ENCODE measurements at regions not wholly inside any gene's neighbourhood (a gene's known extent, or its start where the extent isn't known, plus 50 kb on each side); places are given as distances from the start of the nearest gene placed in this dataset.
A peak's percentile ranks its signal among the peaks of the same experiment; 100 is the strongest.
"Not testable (repeated sequence)": the region's sequence is repeated elsewhere in the genome, so short reads cannot be mapped to it uniquely, and the experiment has no call there.

GRCh38 chr3:106936337-106936736 lies 440.9 kb upstream of the CCDC54 start:
- H3K27me3 Mint-ChIP-seq, result no peaks in the 10 kb centered on the region
- H3K27ac Mint-ChIP-seq, result no peak overlapping the region
- H3K4me1 Mint-ChIP-seq, result no peaks in the 10 kb centered on the region
- no peak for DNase-seq
- H3K4me3 Mint-ChIP-seq, result no peak overlapping the region
- no peaks in the 10 kb centered on the region for H3K9me3 Mint-ChIP-seq
- no peak for ATAC-seq

- H3K4me1 Mint-ChIP-seq, result no peaks in the 10 kb centered on the region
- H3K27ac Mint-ChIP-seq, result no peak overlapping the region
- H3K9me3 Mint-ChIP-seq, result no peaks in the 10 kb centered on the region
- ATAC-seq (no peak), DNase-seq (no peak)
- no peak overlapping the region for H3K4me3 Mint-ChIP-seq
- H3K27me3 Mint-ChIP-seq, result no peaks in the 10 kb centered on the region
These were observed 435.2 kb upstream of the CCDC54 start for GRCh38 chr3:106942051-106942450.

GRCh38 chr3:106943071-106943470 lies 434.2 kb upstream of the CCDC54 start:
- Mint-ChIP-seq H3K9me3 (peaks cover 0 to 4% of the 10 kb centered on the region in 2 donors), H3K4me3 (no peak overlapping the region), H3K27ac (no peak overlapping the region), H3K27me3 (no peaks in the 10 kb centered on the region), H3K4me1 (no peaks in the 10 kb centered on the region)
- ATAC-seq, result no peak
- no peak for DNase-seq

- no peak overlapping the region for H3K4me3 Mint-ChIP-seq
- H3K9me3 Mint-ChIP-seq, result peaks cover 0 to 9% of the 10 kb centered on the region in 2 donors
- H3K27me3 Mint-ChIP-seq, result no peaks in the 10 kb centered on the region
- H3K4me1 Mint-ChIP-seq, result no peaks in the 10 kb centered on the region
- DNase-seq, result no peak
- no peak for ATAC-seq
- no peak overlapping the region for H3K27ac Mint-ChIP-seq
These were observed 431.8 kb upstream of the CCDC54 start for GRCh38 chr3:106945435-106945834.

- Mint-ChIP-seq H3K4me1 (no peaks in the 10 kb centered on the region), H3K27me3 (no peaks in the 10 kb centered on the region), H3K27ac (no peak overlapping the region), H3K4me3 (no peak overlapping the region), H3K9me3 (peaks cover 0 to 9% of the 10 kb centered on the region in 2 donors)
- no peak for ATAC-seq
- no peak for DNase-seq
These were observed 430.4 kb upstream of the CCDC54 start for GRCh38 chr3:106946866-106947265.

GRCh38 chr3:106957029-106957428 lies 420.2 kb upstream of the CCDC54 start:
- no peaks in the 10 kb centered on the region for H3K4me1 Mint-ChIP-seq
- H3K9me3 Mint-ChIP-seq, result peaks cover 0 to 8% of the 10 kb centered on the region in 2 donors
- H3K27me3 Mint-ChIP-seq, result no peaks in the 10 kb centered on the region

GRCh38 chr3:106962993-106963392 lies 414.2 kb upstream of the CCDC54 start:
- H3K4me3 Mint-ChIP-seq, result no peak overlapping the region
- H3K27me3 Mint-ChIP-seq, result no peaks in the 10 kb centered on the region
- H3K4me1 Mint-ChIP-seq, result no peaks in the 10 kb centered on the region
- DNase-seq (no peak), ATAC-seq (no peak)
- no peaks in the 10 kb centered on the region for H3K9me3 Mint-ChIP-seq
- no peak overlapping the region for H3K27ac Mint-ChIP-seq

More at GRCh38 chr3:106957029-106957428, 420.2 kb upstream of the CCDC54 start:
- no peak for DNase-seq
- Mint-ChIP-seq H3K27ac (no peak overlapping the region), H3K4me3 (no peak overlapping the region)
- no peak for ATAC-seq

GRCh38 chr3:106963442-106963841 lies 413.8 kb upstream of the CCDC54 start:
- Mint-ChIP-seq H3K27me3 (no peaks in the 10 kb centered on the region), H3K27ac (no peak overlapping the region), H3K9me3 (no peaks in the 10 kb centered on the region), H3K4me1 (no peaks in the 10 kb centered on the region), H3K4me3 (no peak overlapping the region)
- DNase-seq (no peak), ATAC-seq (no peak)

GRCh38 chr3:106965307-106965706 lies 411.9 kb upstream of the CCDC54 start:
- DNase-seq (no peak), ATAC-seq (no peak)
- H3K27ac Mint-ChIP-seq, result no peak overlapping the region
- H3K4me3 Mint-ChIP-seq, result no peak overlapping the region
- H3K9me3 Mint-ChIP-seq, result no peaks in the 10 kb centered on the region
- no peaks in the 10 kb centered on the region for H3K4me1 Mint-ChIP-seq
- no peaks in the 10 kb centered on the region for H3K27me3 Mint-ChIP-seq

- ATAC-seq (no peak), DNase-seq (no peak)
- no peaks in the 10 kb centered on the region for H3K4me1 Mint-ChIP-seq
- H3K27me3 Mint-ChIP-seq, result no peaks in the 10 kb centered on the region
- no peak overlapping the region for H3K4me3 Mint-ChIP-seq
- H3K27ac Mint-ChIP-seq, result no peak overlapping the region
- no peaks in the 10 kb centered on the region for H3K9me3 Mint-ChIP-seq
These were observed 407.6 kb upstream of the CCDC54 start for GRCh38 chr3:106969596-106969995.

GRCh38 chr3:106981392-106981791 lies 395.8 kb upstream of the CCDC54 start:
- DNase-seq (no peak), ATAC-seq (no peak)
- no peak overlapping the region for H3K27ac Mint-ChIP-seq
- no peaks in the 10 kb centered on the region for H3K9me3 Mint-ChIP-seq
- no peaks in the 10 kb centered on the region for H3K4me1 Mint-ChIP-seq
- no peak overlapping the region for H3K4me3 Mint-ChIP-seq
- H3K27me3 Mint-ChIP-seq, result no peaks in the 10 kb centered on the region

GRCh38 chr3:106985721-106986120 lies 391.5 kb upstream of the CCDC54 start:
- ATAC-seq (no peak), DNase-seq (no peak)
- H3K27ac Mint-ChIP-seq, result peak overlapping the region in 1 of 2 donors; percentile 8
- no peaks in the 10 kb centered on the region for H3K4me1 Mint-ChIP-seq
- no peaks in the 10 kb centered on the region for H3K27me3 Mint-ChIP-seq
- H3K4me3 Mint-ChIP-seq, result no peak overlapping the region
- H3K9me3 Mint-ChIP-seq, result peaks cover 0 to 15% of the 10 kb centered on the region in 2 donors

- not testable (repeated sequence) for H3K4me1 Mint-ChIP-seq, H3K27ac Mint-ChIP-seq, H3K27me3 Mint-ChIP-seq
- Mint-ChIP-seq H3K9me3 (peaks cover 11% of the 10 kb centered on the region in 2 donors), H3K4me3 (peak overlapping the region; percentile 29 to 31)
- DNase-seq (peak; percentile 9 to 35), ATAC-seq (peak; percentile 72)
These were observed 378.2 kb upstream of the CCDC54 start for GRCh38 chr3:106998841-106999682.

- no peak overlapping the region for H3K4me3 Mint-ChIP-seq
- no peak overlapping the region for H3K27ac Mint-ChIP-seq
- peaks cover 11% of the 10 kb centered on the region in 2 donors for H3K9me3 Mint-ChIP-seq
- no peaks in the 10 kb centered on the region for H3K27me3 Mint-ChIP-seq
- ATAC-seq (no peak), DNase-seq (no peak)
- peaks cover 8% of the 10 kb centered on the region for H3K4me1 Mint-ChIP-seq
These were observed 375.6 kb upstream of the CCDC54 start for GRCh38 chr3:107001635-107002034.

- not testable (repeated sequence) for ATAC-seq, H3K4me3 Mint-ChIP-seq, H3K27ac Mint-ChIP-seq, H3K4me1 Mint-ChIP-seq, H3K27me3 Mint-ChIP-seq, DNase-seq
- peaks cover 11% of the 10 kb centered on the region in 2 donors for H3K9me3 Mint-ChIP-seq
These were observed 371.9 kb upstream of the CCDC54 start for GRCh38 chr3:107005352-107005751.

GRCh38 chr3:107008213-107008612 lies 369.0 kb upstream of the CCDC54 start:
- no peak overlapping the region for H3K4me3 Mint-ChIP-seq
- DNase-seq (no peak), ATAC-seq (no peak)
- H3K27me3 Mint-ChIP-seq, result no peaks in the 10 kb centered on the region
- no peaks in the 10 kb centered on the region for H3K9me3 Mint-ChIP-seq
- H3K4me1 Mint-ChIP-seq, result no peaks in the 10 kb centered on the region
- H3K27ac Mint-ChIP-seq, result no peak overlapping the region

GRCh38 chr3:107013641-107014040 lies 363.6 kb upstream of the CCDC54 start:
- Mint-ChIP-seq H3K27ac (no peak overlapping the region), H3K27me3 (no peaks in the 10 kb centered on the region), H3K4me3 (no peak overlapping the region), H3K4me1 (no peaks in the 10 kb centered on the region), H3K9me3 (peaks cover 0 to 20% of the 10 kb centered on the region in 2 donors)
- ATAC-seq (no peak), DNase-seq (no peak)
